ENCODE measurements at regions not wholly inside any gene's neighbourhood (a gene's known extent, or its start where the extent isn't known, plus 50 kb on each side); places are given as distances from the start of the nearest gene placed in this dataset.

DNA sequence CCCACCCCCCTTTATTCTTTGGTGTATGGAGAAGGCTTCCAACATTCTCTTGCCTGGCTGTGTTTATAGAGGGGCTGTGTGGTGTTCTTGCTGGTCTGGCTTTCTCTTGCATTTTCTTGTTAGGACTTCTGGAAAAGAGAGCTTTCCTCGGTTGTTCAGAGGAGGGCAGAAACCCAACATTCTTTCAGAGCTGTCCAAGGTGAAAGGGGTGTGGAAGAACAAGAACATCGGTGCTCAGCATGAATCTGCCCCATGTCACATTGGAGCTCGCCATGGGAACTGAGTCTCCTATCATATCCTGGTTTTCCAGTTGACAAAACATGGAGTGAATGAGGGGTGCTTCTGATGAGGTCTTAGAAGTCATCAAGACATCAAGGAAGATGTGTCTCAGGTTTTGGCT lies 281.8 kb downstream of the RNF144B start:
- H3K9ac ChIP-seq (ENCODE audit: insufficient read length, low read depth): no peak overlapping the region
- H3K27me3 ChIP-seq (ENCODE audit: insufficient read depth, insufficient read length): no peaks in the 10 kb centered on the region
- TF ChIP-seq ZNF274 (IDR thresholded peaks at IDR 0.05; ENCODE audit: low read depth, low read length) (no peak), SUZ12 (IDR thresholded peaks at IDR 0.05; ENCODE audit: extremely low read depth, insufficient read depth, insufficient read length) (no peak), YY1 (IDR thresholded peaks at IDR 0.05; ENCODE audit: insufficient read depth, insufficient read length) (no peak)
- no peaks in the 10 kb centered on the region for H3K9me3 ChIP-seq (ENCODE audit: insufficient read depth, low read length)
- H3K4me1 ChIP-seq (ENCODE audit: insufficient read depth, insufficient read length): no peaks in the 10 kb centered on the region
- DNase-seq (ENCODE audit: low read depth, low spot score): no peak
- H3K4me3 ChIP-seq (ENCODE audit: insufficient read length, low read depth): no peak overlapping the region
- H3K36me3 ChIP-seq (ENCODE audit: insufficient read depth, insufficient read length, low read length): no peaks in the 10 kb centered on the region

DNA sequence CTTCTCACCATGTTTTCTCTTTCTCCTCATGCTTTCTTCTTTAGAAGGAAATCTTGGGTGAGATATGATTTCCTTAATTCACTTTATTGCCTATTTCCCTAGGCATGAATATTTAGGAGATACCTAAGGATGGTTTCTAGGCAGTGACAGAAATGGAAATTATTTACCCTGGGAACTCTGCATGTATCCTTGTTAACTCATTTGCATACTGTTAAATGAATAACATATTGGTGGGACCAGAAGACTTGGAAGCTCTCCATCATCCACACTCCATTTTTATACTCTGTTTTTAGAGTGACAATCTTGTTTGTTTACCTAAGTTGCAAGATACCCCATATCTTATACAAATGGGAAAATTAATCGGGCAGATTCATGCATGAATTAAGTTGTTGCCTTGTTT lies 285.7 kb downstream of the RNF144B start:
- no peaks in the 10 kb centered on the region for H3K4me1 ChIP-seq (ENCODE audit: insufficient read depth, insufficient read length)
- H3K9ac ChIP-seq (ENCODE audit: insufficient read length, low read depth): no peak overlapping the region
- TF ChIP-seq ZNF274 (IDR thresholded peaks at IDR 0.05; ENCODE audit: low read depth, low read length) (no peak), SUZ12 (IDR thresholded peaks at IDR 0.05; ENCODE audit: extremely low read depth, insufficient read depth, insufficient read length) (no peak), YY1 (IDR thresholded peaks at IDR 0.05; ENCODE audit: insufficient read depth, insufficient read length) (no peak)
- no peak overlapping the region for H3K4me3 ChIP-seq (ENCODE audit: insufficient read length, low read depth)
- no peaks in the 10 kb centered on the region for H3K9me3 ChIP-seq (ENCODE audit: insufficient read depth, low read length)
- H3K27me3 ChIP-seq (ENCODE audit: insufficient read depth, insufficient read length): no peaks in the 10 kb centered on the region
- no peak for DNase-seq (ENCODE audit: low read depth, low spot score)
- H3K36me3 ChIP-seq (ENCODE audit: insufficient read depth, insufficient read length, low read length): no peaks in the 10 kb centered on the region

DNA sequence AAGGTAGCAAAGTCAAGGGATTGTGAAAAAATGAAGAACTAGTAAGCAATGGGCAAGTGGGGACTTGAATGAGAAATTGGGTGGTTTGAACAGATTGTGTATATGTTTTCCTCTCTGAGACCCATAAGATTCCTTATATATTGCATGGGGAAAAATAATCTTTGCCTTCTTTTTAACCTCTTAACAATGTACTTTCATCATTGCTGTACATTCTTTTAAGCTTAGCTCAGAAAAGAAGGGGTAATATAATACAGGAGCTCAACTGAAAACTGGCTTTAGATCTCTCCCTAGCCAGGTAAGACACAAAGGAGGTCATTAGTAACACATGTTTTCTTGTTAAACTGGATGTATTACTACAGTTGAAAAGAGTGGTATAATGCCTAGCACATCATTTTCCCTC lies 287.2 kb downstream of the RNF144B start:
- Histone ChIP-seq H3K4me1 (ENCODE audit: insufficient read depth, insufficient read length) (no peaks in the 10 kb centered on the region), H3K4me3 (ENCODE audit: insufficient read length, low read depth) (no peak overlapping the region), H3K27me3 (ENCODE audit: insufficient read depth, insufficient read length) (no peaks in the 10 kb centered on the region), H3K9ac (ENCODE audit: insufficient read length, low read depth) (no peak overlapping the region), H3K36me3 (ENCODE audit: insufficient read depth, insufficient read length, low read length) (no peaks in the 10 kb centered on the region), H3K9me3 (ENCODE audit: insufficient read depth, low read length) (no peaks in the 10 kb centered on the region)
- no peak for DNase-seq (ENCODE audit: low read depth, low spot score)
- TF ChIP-seq ZNF274 (IDR thresholded peaks at IDR 0.05; ENCODE audit: low read depth, low read length): no peak
- no peak for TF ChIP-seq SUZ12 (IDR thresholded peaks at IDR 0.05; ENCODE audit: extremely low read depth, insufficient read depth, insufficient read length)
- no peak for TF ChIP-seq YY1 (IDR thresholded peaks at IDR 0.05; ENCODE audit: insufficient read depth, insufficient read length)

DNA sequence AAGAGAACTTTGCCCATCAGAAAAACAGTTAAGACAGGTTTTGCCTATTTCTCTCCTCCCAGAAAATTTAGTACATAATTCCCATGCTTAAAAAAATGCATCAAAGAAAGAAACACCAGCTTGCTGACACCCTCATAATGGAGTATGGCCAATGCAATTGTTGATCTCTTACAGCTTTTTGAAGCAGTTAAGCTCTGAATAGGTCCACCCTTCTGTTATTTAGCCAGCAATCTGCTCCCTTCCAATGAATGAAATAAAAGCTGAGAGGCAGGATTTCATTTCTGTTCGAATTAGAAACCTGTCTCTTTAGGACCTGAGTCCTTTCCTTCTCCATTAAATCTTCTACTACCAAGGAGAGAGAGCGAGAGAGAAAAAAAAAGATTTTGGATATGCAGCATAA lies 288.7 kb downstream of the RNF144B start:
- Histone ChIP-seq H3K4me3 (ENCODE audit: insufficient read length, low read depth) (no peak overlapping the region), H3K9ac (ENCODE audit: insufficient read length, low read depth) (no peak overlapping the region), H3K27me3 (ENCODE audit: insufficient read depth, insufficient read length) (no peaks in the 10 kb centered on the region), H3K9me3 (ENCODE audit: insufficient read depth, low read length) (no peaks in the 10 kb centered on the region), H3K4me1 (ENCODE audit: insufficient read depth, insufficient read length) (no peaks in the 10 kb centered on the region), H3K36me3 (ENCODE audit: insufficient read depth, insufficient read length, low read length) (no peaks in the 10 kb centered on the region)
- DNase-seq (ENCODE audit: low read depth, low spot score): no peak
- TF ChIP-seq SUZ12 (IDR thresholded peaks at IDR 0.05; ENCODE audit: extremely low read depth, insufficient read depth, insufficient read length) (no peak), YY1 (IDR thresholded peaks at IDR 0.05; ENCODE audit: insufficient read depth, insufficient read length) (no peak), ZNF274 (IDR thresholded peaks at IDR 0.05; ENCODE audit: low read depth, low read length) (no peak)

DNA sequence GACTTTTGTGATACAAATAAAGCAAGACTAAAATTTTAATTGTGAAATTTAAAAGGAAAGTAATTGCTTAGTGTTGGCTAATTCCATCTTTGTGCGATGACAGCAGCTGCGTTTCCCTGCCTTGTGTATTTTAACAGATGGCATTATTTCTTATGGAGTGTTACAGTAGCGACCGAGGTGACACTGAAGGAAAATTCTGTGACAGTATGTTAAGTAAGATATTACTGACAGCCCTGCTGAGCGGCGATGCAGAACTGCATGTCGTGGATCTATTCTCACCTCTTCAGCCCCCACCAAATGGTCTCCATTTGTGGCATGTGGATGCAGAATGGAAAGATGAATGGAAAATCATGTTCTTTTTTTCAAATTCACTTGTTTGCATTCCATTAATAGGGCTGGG lies 289.4 kb downstream of the RNF144B start:
- Histone ChIP-seq H3K9me3 (ENCODE audit: insufficient read depth, low read length) (no peaks in the 10 kb centered on the region), H3K27me3 (ENCODE audit: insufficient read depth, insufficient read length) (no peaks in the 10 kb centered on the region), H3K36me3 (ENCODE audit: insufficient read depth, insufficient read length, low read length) (no peaks in the 10 kb centered on the region), H3K9ac (ENCODE audit: insufficient read length, low read depth) (no peak overlapping the region), H3K4me1 (ENCODE audit: insufficient read depth, insufficient read length) (no peaks in the 10 kb centered on the region), H3K4me3 (ENCODE audit: insufficient read length, low read depth) (no peak overlapping the region)
- TF ChIP-seq SUZ12 (IDR thresholded peaks at IDR 0.05; ENCODE audit: extremely low read depth, insufficient read depth, insufficient read length) (no peak), ZNF274 (IDR thresholded peaks at IDR 0.05; ENCODE audit: low read depth, low read length) (no peak), YY1 (IDR thresholded peaks at IDR 0.05; ENCODE audit: insufficient read depth, insufficient read length) (no peak)
- no peak for DNase-seq (ENCODE audit: low read depth, low spot score)

DNA sequence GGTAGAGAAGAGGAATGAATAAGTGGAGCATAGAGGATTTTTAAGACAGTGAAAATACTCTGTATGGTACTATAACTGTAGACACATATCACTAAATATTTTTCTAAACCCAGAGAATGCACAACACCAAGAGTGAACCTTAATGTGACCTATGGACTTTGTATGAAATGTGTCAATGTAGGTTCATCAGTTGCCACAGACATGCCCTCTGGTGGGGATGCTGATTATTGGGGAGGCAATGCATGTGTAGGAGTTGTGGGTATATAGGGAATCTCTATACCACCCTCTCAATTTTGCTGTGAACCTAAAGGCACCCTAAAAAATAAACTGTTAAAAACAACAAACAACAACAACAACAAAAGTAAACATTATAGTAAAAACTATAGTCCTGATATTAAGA lies 293.7 kb downstream of the RNF144B start:
- DNase-seq (ENCODE audit: low read depth, low spot score): no peak
- no peaks in the 10 kb centered on the region for H3K9me3 ChIP-seq (ENCODE audit: insufficient read depth, low read length)
- H3K4me1 ChIP-seq (ENCODE audit: insufficient read depth, insufficient read length): no peaks in the 10 kb centered on the region
- TF ChIP-seq YY1 (IDR thresholded peaks at IDR 0.05; ENCODE audit: insufficient read depth, insufficient read length): no peak
- no peak for TF ChIP-seq ZNF274 (IDR thresholded peaks at IDR 0.05; ENCODE audit: low read depth, low read length)
- no peak overlapping the region for H3K4me3 ChIP-seq (ENCODE audit: insufficient read length, low read depth)
- H3K27me3 ChIP-seq (ENCODE audit: insufficient read depth, insufficient read length): no peaks in the 10 kb centered on the region
- no peak overlapping the region for H3K9ac ChIP-seq (ENCODE audit: insufficient read length, low read depth)
- no peaks in the 10 kb centered on the region for H3K36me3 ChIP-seq (ENCODE audit: insufficient read depth, insufficient read length, low read length)

DNA sequence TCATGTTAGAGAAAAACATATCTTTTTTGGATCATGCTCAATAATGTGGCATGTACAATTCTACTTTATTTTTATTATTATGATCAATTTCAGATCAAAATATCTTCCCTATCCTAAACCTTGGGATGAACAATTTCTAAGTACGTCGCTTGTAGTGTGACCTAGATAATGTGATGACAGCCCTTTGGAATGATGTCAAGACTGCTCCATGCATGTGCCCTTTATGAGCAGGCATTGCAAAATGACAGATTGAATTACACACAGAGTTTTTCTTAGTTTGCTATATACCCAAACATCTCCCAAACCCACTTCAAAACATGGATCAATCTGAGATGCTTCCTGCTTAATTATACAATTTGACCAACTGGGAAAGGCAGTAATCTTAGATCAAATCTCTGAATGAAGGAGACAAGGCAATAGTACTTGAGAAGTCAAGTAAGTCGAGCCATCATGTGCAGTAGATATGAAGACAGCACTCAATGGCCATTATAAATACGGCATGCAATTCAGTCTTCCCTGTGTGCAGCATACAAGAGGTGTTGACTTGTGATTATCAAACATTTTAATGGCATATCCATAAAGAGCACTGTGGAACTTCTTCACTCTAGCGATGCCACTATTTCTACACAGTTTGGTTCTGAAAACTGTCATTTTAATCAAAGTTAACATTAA lies 294.8 kb downstream of the RNF144B start:
- TF ChIP-seq YY1 (IDR thresholded peaks at IDR 0.05; ENCODE audit: insufficient read depth, insufficient read length) (no peak), SUZ12 (IDR thresholded peaks at IDR 0.05; ENCODE audit: extremely low read depth, insufficient read depth, insufficient read length) (no peak)
- H3K27me3 ChIP-seq (ENCODE audit: insufficient read depth, insufficient read length): no peaks in the 10 kb centered on the region
- DNase-seq (ENCODE audit: low read depth, low spot score): no peak
- no peaks in the 10 kb centered on the region for H3K9me3 ChIP-seq (ENCODE audit: insufficient read depth, low read length)
- H3K4me1 ChIP-seq (ENCODE audit: insufficient read depth, insufficient read length): no peaks in the 10 kb centered on the region
- H3K36me3 ChIP-seq (ENCODE audit: insufficient read depth, insufficient read length, low read length): no peaks in the 10 kb centered on the region
- no peak overlapping the region for H3K4me3 ChIP-seq (ENCODE audit: insufficient read length, low read depth)
- no peak overlapping the region for H3K9ac ChIP-seq (ENCODE audit: insufficient read length, low read depth)

Data from NT2/D1 (cell line).